DMS53 treated with DMSO at 0.1 percent for 48 hours (cell line): ENCODE measurements at regions not wholly inside any gene's neighbourhood (a gene's known extent, or its start where the extent isn't known, plus 50 kb on each side); places are given as distances from the start of the nearest gene placed in this dataset.
A peak's percentile ranks its signal among the peaks of the same experiment; 100 is the strongest.
"Not testable (repeated sequence)": the region's sequence is repeated elsewhere in the genome, so short reads cannot be mapped to it uniquely, and the experiment has no call there.

Experiments
- DNase-seq: peaks from one replicate; lab custom pipeline; 2025; ENCODE audit not compliant: unreplicated experiment; lab: John Stamatoyannopoulos, UW

DNA sequence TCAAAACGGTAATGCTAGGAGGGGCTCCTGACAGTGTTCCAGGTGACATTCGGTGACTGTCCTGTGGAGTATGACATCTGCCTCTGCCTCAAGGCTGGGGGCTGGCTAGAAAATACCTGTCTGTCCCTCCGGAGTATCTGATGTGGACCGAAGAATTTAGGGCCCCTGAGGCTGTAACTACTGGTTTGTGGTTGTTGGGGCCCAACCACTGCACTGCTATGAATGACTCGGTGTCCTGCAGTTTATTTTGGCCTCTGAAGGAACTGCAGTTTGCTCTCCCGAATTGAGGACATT, 198.9 kb upstream of the CAND1 start:
- no peak for DNase-seq

DNA sequence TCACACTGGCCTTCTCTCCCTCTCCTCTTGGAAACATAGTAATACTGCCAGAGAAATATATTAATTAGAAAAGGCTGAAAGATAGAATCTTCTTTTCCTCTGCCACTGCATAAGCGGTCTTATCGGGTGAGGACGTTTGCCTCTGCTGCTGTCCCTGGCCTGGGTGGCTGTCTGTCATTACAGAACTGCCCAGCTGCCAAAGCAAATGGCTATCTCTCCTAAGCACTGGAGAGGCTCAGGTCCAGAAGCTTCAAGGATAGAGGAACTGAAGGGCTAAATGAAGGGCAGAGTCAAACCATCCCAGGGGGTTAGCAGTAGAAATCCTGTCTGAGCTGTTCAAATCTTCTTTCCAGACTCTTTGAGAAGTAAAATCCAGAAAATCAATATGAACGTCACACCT, 198.6 kb upstream of the CAND1 start:
- no peak for DNase-seq

DNA sequence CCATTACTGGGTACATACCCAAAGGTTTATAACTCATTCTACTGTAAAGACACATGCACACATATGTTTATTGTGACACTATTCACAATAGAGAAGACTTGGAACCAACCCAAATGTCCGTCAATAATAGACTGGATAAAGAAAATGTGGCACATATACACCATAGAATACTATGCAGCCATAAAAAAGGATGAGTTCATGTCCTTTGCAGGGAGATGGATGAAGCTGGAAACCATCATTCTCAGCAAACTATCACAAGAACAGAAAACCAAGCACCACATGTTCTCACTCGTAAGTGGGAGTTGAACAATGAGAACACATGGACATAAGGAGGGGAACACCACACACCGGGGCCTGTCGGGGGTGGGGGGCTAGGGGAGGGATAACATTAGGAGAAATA, 196.9 kb upstream of the CAND1 start:
- DNase-seq: not testable (repeated sequence)

DNA sequence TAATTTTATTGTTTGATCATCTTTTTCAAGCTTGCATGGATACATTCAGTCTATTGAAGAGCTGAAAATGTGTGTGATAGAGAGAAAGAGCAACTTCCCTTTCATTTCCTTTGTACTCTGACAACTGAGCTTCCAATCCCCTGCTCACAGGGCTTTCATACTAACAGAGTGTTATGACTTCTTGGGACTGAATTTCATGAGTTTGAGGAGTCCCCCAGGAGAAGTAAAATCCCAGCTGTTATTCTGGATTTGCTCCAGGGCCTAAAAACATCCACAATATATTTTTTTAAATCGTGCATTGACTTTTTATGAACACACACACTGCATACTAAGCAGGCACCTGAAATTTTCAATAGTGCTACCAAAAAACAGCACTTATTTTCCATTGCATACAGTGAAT, 195.8 kb upstream of the CAND1 start:
- no peak for DNase-seq

DNA sequence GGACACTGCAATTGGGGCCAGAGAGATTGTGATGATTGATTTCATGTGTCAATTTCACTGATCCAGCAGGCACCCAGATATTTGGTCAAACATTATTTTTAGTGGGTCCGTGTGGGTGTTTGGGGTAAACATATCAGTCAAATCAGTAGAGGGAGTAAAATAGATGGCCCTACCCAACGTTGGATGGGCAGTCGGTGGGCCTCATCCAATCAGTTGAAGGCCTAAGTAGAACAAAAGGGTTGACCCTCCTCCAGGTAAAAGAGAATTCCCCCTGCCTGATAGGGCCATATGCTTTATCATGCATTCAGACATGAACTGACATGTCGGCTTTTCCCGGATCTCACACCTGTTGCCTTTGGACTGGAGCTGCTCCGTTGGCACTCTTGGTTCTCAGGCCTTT, 195.1 kb upstream of the CAND1 start:
- DNase-seq: no peak

DNA sequence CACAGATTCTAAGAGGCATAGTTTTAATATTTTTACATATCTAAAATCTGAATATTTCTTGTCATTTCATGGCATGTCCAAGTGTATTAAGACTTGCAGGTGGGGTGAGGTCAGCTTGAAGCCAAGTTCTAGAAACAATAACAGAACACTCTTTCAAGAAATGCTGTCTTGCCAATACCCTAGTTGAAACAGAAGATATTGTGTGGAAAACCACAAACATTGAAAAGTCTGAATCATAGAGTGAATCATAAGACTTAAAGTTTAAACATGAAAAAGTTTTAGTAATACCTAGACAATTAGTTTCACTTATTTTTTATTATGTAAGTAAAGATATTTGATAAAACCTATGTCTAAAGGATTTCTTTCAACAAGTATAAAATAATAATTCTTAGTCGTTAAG, 191.5 kb upstream of the CAND1 start:
- no peak for DNase-seq

DNA sequence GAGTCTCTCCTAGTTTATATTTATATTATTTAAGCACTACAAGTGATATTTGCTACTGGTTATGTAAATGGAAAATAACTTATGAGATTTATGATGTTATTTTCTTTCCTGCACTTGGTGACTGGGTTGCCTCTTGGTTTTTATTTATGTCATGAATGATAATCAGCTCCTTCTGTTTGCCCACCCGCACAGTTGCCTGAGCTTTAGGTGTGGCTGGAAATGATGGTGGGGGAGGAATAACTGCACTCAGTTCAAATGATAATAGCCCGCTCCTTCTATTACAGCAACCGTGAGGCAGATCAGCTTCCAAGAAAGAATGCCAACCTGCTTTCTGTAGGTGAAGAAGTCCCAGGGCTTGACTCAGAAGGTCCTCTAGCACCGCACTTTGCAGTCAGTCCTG, 190.2 kb upstream of the CAND1 start:
- no peak for DNase-seq

DNA sequence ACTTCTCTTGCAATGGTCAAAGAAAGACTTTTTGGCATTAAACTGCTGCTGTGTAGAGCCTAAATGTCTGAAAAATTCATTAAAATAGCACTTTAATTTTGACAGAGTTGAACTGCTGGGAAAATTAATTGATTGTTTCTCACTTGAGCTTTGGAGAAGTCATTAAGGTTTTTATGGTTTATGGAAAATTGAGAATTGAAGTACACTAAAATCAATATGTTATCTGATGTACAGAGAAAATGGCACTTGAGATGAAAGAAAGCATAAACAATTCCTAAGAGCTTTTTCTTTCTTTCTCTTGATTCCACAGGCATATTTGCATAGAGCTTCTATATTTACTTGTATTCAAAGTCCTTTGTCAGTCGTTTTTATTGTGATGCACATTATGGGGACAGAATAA, 188.5 kb upstream of the CAND1 start:
- no peak for DNase-seq

DNA sequence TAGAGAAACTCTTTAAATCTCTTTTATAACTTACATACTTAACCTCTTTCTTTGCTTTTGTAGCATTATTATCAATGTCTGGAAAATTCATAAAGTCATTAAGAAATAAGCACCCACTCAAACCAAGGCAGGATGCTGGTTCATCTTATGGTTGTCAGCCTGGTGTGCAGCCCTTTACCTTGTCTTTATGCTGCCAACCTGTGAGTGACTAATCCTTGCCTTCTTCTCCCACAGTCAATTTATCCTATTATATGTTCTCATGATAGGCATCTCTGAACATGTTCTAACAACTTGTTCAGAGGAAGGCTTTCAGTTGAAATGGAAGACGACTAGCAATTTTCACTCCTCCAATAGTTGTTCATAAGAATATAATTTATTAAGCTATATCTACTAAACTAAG, 186.9 kb upstream of the CAND1 start:
- DNase-seq: no peak

DNA sequence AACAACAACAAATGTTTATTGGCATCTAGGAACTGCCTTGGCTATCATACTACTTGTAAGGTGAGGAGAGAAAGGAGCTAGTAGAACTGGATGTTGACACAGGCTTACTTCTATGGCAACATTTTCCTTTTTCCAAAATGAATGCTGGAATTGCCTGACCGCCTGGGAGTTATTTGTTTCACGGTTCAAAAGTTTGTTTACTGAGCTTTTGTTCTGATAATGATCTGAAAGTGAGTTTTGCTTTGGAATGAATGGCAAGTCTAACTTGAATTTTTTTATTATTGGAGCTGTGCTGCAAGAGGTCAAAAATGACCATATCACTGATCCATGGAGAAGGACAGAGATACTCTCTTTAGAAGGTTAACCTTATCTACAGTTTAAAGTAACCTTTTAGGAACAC, 183.5 kb upstream of the CAND1 start:
- DNase-seq: no peak

DNA sequence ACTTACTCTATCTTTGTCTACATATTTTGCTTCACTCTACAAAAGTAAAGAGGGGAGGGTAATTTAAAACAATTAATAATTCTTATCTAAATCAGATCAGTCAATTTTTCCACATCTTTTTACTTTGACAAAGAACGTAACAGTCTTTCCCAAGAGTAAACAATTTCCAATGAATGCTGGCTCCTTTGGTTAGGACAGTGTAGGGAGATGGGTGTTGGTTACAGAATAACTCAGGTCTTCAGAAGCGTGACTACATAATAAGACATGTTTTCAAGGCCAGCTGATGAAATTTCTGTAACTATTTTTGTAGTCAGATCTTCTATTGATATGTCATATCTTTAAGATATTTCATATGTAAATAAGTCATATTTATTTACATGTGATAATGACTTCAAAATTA, 183.0 kb upstream of the CAND1 start:
- DNase-seq: no peak

DNA sequence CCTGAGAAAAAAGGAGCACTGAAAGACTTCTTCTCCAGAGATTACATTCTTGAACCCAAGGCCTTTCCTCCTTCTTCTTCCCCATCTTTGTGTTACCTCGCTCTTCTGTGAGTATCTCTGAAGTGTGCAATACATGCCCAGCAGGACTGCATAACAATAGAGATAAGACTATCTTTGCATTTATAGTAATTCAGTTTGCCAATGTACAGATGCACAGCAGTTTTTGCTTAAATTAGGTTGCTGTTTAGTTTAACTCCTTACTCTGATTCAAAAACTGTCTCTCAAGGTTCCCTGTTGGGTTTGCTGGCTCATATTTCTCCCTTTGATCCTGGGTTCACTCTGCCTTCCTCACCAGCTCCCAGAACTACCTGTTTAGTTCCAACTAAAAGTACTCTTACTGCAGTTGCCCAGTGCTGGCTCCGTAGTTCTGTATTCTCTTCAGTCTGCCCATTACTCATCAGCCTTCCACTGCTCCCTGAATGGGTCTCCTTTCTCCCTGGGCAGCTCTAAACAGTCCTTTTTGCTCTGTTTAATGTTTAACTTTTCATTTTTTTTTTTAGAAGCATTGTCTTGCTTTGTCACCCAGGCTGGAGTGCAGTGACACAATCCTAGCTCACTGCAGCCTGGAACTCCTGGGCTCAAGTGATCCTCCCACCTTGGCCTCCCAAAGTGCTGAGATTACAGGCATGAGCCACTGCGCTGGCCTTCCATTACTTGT, 180.6 kb upstream of the CAND1 start:
- peak; percentile 98 for DNase-seq

DNA sequence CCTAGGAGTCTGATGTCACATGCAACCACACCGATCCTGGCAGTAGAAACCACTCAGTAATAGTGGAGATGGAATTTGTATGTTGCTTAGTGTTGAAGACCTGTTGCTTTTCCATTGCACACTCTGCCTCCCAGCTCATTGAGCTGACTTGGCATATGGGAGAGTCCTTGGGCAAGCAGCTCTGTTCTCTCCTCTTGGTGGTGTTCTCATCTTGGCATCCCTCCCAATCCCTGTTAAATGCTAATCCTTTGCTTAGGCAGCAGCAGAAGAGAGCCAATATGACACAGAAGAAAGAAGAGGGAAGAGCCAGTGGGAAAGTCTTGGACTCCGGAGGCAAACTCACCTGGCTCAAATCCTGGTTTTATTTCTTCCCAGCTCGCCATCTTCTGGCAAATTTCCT, 178.0 kb upstream of the CAND1 start:
- no peak for DNase-seq

DNA sequence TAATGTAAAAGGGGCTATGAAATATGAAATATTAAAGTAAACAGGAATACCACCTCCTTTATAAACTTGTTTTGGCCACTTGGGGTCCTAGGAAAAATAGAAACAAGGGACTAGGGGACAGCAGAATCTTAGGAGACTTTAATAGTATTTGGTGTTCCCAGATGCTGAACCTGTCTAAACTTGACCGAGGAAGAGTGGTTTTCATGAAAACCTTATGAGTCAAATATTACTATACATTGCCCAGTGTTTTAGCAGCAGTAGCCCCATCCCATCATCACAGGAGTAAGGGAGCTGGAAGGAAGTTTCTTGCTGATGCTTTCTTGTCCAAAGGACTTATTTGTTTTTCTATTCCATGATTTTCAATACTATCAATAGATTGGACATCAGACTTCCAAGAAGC, 177.5 kb upstream of the CAND1 start:
- DNase-seq: no peak

DNA sequence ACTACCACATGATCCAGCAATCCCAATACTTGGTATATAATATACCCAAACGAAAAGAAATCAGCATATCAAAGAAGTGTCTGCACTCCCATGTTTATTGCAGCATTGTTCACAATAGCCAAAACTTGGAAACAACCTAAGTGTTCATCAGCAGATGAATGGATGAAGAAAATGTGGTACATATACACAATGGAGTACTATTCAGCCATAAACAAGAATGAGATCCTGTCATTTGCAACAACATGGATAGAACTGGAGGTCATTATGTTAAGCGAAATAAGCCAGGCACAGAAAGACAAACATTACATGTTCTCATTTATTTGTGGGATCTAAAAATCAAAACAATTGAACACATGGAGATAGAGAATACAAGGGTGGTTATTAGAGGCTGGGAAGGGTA, 176.2 kb upstream of the CAND1 start:
- not testable (repeated sequence) for DNase-seq

DNA sequence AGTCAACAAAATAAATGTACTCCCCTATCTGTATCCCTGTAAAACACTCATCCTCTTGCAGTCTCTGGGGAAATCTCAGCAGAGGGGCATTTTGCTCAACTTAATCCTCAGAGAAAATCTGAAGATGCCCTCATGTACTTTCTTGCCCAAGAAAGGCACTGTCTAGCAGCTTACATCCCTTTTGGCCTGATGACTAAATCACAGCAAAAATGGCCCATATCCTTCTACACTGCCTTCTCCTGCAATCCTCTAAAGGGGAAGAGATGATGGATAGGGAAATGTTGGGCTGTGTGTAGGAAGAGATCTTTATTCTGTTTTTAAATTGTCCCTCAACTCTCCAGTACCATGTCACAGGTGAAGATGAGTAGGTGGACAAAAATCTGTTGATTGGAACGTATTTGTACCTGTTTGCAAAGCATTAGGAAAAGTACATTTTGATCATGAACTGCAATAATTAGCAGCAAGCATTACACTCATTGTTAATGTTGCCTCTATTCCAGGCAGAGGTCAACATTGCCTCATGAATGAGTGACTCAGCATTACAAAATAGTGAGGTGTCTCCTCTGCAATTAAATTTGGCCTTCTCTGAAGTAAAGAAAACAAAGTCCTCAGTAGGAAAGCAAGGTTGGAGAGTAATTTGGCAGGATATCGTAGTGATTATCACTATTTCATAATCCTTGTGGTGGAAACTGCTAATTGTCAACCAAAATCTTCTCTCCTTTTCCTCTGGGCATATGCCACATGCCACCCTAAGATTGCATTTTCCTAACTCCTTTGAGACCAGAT, 172.4 kb upstream of the CAND1 start:
- no peak for DNase-seq

DNA sequence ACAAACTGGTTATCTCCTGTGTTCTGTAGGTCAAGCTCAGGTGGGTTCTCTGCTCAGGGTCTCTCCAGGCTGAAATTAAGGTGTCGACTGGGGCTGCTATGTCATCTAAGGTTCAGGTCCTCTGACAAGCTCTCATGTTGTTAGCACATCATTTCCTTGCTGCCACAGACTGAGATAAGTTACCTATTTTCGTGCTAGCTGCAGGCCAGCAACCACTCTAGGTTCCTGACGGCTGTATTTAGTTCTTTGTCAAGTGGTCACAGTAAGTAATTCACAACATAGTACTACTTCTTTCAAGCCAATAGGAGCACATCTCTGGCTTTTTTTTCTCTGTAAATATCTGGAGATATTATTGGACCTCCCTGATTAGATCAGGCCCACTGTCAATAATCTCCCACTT, 169.3 kb upstream of the CAND1 start:
- DNase-seq: no peak

DNA sequence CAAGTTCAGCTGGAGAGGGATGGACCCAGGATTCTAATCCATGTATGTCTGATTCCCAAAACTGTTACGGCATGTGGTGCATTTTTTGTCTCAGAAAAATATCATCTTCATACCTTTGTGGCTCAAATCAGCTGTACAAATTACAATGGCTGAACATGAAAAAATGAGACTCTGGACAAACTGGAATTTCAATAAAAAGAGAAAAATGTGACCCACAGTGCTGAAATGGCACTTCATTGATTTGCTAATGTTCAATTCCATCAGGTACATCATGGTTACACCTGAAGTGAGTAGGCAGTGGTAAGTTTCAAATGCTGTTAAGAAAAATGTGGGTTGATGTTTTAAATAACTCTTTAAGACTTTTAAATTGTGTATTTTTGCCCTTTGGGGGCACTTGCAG, 165.6 kb upstream of the CAND1 start:
- DNase-seq: no peak

DNA sequence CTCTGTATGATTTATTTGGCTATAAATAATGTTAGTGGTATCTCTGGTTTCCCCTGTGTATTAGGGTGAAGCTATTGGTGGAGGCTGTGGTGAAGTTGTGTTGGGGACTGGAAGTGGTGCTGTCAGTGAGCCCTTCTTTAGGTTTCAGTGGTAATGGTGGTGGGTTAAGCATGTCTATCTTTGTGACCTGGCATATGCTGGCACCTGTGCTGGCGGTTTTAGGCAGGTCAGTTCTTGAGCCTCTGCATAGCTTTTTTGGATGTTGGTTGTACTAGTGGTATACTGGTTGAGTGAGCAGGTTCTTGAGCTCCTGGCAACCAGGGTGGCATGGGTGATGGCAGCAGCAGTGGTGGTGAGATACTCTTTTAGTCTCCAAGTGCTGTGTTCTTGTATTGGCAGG, 161.9 kb upstream of the CAND1 start:
- DNase-seq: no peak

DNA sequence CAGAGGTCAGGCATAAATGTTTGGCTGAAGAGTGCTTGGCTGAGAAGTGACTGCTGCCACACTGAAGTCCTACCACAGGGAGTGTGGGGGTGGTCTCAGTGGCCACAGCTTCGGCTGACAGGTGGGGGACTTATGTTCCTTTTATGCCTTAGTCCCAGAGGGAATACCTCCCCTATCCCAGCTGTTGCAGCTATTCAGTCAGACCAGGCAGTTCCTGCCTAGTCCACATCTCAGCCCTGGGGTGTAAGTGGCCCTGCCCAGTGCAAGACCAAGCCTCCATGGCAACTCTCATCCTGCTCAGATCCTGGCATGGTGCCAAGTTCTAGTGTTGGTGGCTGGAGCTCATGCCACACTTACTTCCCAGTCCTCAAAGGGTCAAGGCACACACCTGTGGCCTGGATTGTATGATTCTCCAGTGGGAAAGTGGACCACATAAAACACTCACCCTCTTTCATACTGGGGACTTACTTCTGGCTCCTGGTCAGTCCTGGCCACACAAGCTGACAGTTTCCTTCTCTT, 161.3 kb upstream of the CAND1 start:
- DNase-seq: no peak

DNA sequence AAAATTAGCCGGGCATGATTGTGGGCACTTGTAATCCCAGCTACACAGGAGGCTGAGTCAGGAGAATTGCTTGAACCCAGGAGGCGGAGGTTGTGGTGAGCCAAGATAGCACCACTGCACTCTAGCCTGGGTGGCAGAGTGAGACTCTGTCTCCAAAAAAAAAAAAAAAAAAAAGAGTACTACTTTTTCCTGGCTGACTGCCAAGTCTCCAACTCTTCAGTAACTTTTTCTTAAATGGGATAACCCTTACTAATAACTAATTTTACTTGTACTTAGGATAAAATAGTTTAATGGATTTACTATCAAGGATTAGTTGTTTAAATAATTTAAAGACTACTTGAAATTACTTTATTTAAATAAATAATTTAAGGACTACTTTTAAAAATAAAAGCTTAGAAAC, 158.8 kb upstream of the CAND1 start:
- not testable (repeated sequence) for DNase-seq

DNA sequence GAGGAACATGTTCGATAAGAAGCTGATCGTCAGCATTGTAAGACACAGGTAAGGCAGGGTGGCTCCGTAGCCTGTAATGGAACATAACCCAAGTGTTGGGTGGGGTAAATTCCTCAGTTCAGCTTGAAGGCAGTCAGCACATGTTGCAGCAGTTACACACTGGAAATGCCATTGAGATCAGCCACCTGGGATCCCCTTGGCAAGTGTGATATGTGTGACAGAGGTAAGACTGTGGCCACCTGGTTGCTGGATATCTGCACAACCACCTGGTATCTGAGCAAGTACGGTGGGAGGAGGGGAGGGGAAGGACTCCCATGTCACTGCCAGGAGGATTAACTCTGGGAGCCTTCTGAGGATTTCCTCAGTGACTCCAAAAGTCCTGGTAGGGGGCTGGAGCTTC, 158.0 kb upstream of the CAND1 start:
- DNase-seq: no peak

DNA sequence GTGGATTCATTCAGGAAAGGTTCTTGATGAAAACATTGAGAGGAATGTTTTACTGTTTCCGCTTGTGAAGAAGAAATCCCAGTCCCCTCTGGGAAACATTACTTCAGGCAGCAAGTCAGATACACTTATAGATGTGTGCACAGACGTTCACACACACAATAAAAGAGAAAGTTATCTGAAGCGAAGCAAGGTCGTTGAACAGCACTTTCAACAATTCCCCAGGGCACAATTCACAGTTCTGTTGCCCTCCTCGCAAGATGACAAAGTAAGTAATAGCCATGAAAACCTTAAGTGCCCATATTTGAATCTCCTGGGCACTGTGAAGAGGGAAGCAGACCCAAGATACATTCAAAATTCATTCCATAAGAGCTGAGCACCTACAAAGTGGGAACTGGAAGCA, 156.6 kb upstream of the CAND1 start:
- no peak for DNase-seq
